GM23248 (cell line): ENCODE measurements at regions not wholly inside any gene's neighbourhood (a gene's known extent, or its start where the extent isn't known, plus 50 kb on each side); places are given as distances from the start of the nearest gene placed in this dataset.

Experiments
- EZH2 ChIP-seq: fragments of 200-600 bp; sonication (generic); IDR thresholded peaks from 2 replicates; pipeline ENCODE4 v1.6.1; 2018; ENCODE audit warnings: antibody characterized with exemption, mild to moderate bottlenecking; ENCODE audit not compliant: insufficient read depth, poor library complexity, severe bottlenecking
- EZH2phosphoT487 ChIP-seq: fragments of 200-600 bp; sonication (generic); IDR thresholded peaks from 2 replicates; pipeline ENCODE4 v1.6.1; 2018; ENCODE audit warnings: antibody characterized with exemption, moderate library complexity, mild to moderate bottlenecking, low read depth; ENCODE audit not compliant: insufficient read depth

DNA sequence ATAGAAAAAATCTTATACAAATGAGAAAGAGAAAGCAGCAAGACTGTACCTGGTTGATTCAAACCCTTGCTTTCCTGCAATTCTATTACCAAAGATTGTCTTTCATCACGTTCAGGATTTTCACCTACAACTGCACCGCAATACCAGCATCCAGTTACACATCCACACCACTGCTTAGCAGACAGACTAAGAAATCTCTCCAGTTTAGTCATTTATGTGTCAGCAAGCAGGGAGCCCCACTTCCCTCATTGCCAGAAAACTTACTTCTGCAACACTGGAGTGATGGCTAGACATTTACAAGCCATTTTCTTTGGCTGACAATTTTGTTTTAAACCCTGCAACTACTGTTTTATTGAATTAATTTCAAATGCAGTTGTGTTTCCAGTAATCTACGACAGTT lies 359.6 kb upstream of the MEOX2 start:
- TF ChIP-seq EZH2: no peak
- no peak for TF ChIP-seq EZH2phosphoT487
